Progenitor cell of endocrine pancreas (in vitro differentiated cells): ENCODE measurements at regions not wholly inside any gene's neighbourhood (a gene's known extent, or its start where the extent isn't known, plus 50 kb on each side); places are given as distances from the start of the nearest gene placed in this dataset.
"Not testable (repeated sequence)": the region's sequence is repeated elsewhere in the genome, so short reads cannot be mapped to it uniquely, and the experiment has no call there.

Experiments used
- DNase-seq: peaks from one replicate; pipeline ENCODE4 v3.0.0; 2021; ENCODE audit warnings: low spot score; ENCODE audit not compliant: unreplicated experiment
- H3K27ac Mint-ChIP-seq: 2 replicates; pipeline ENCODE4 v1.8.0; 2021; ENCODE audit warnings: mild to moderate bottlenecking, moderate library complexity, mixed read lengths
- H3K27me3 Mint-ChIP-seq: 2 replicates; pipeline ENCODE4 v1.8.0; 2021; ENCODE audit warnings: mixed read lengths
- H3K36me3 Mint-ChIP-seq: 2 replicates; pipeline ENCODE4 v1.8.0; 2022; ENCODE audit warnings: mixed read lengths; ENCODE audit not compliant: insufficient read depth
- H3K4me1 Mint-ChIP-seq: 2 replicates; pipeline ENCODE4 v1.8.0; 2021; ENCODE audit warnings: low read depth, mixed read lengths
- H3K4me3 Mint-ChIP-seq: 2 replicates; pipeline ENCODE4 v1.8.0; 2021; ENCODE audit warnings: low read depth, mild to moderate bottlenecking, moderate library complexity, mixed read lengths
- H3K9me3 Mint-ChIP-seq: 2 replicates; pipeline ENCODE4 v1.8.0; 2021; ENCODE audit warnings: low read depth, mixed read lengths
- TF ChIP-seq, protein P1 (sequence below): fragments of 200-600 bp; sonication (generic); IDR thresholded peaks from one replicate; pipeline ENCODE4 v1.5.0; 2021; ENCODE audit warnings: antibody characterized with exemption, mild to moderate bottlenecking; ENCODE audit not compliant: unreplicated experiment

GRCh38 chr6:137676888-137677287 lies 182.7 kb upstream of the OLIG3 start:
- peaks cover 12% of the 10 kb centered on the region for H3K9me3 Mint-ChIP-seq

DNA sequence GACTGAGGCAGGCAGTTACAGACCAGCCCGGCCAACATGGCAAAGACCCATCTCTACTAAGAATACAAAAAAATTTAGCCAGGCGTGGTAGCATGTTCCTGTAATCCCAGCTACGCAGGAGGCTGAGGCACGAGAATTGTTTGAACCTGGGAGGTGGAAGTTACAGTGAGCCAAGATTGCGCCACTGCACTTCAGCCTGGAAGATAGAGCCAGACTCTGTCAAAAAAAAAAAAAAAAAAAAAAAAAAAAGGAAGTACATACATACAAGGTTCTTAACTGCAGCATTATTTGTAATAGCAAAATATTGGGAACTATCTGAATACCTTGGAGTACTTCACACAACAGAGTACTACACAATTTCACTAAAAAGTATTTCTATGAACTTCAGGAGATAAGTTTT lies 183.5 kb upstream of the OLIG3 start:
- Mint-ChIP-seq H3K27ac (no peak overlapping the region), H3K36me3 (no peaks in the 10 kb centered on the region), H3K9me3 (peaks cover 14% of the 10 kb centered on the region), H3K4me3 (no peak overlapping the region), H3K27me3 (no peaks in the 10 kb centered on the region), H3K4me1 (no peaks in the 10 kb centered on the region)
- DNase-seq: no peak
- TF ChIP-seq, protein P1, sequence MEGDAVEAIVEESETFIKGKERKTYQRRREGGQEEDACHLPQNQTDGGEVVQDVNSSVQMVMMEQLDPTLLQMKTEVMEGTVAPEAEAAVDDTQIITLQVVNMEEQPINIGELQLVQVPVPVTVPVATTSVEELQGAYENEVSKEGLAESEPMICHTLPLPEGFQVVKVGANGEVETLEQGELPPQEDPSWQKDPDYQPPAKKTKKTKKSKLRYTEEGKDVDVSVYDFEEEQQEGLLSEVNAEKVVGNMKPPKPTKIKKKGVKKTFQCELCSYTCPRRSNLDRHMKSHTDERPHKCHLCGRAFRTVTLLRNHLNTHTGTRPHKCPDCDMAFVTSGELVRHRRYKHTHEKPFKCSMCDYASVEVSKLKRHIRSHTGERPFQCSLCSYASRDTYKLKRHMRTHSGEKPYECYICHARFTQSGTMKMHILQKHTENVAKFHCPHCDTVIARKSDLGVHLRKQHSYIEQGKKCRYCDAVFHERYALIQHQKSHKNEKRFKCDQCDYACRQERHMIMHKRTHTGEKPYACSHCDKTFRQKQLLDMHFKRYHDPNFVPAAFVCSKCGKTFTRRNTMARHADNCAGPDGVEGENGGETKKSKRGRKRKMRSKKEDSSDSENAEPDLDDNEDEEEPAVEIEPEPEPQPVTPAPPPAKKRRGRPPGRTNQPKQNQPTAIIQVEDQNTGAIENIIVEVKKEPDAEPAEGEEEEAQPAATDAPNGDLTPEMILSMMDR: no peak

More at GRCh38 chr6:137676888-137677287, 182.7 kb upstream of the OLIG3 start:
- H3K27me3 Mint-ChIP-seq: no peaks in the 10 kb centered on the region
- H3K36me3 Mint-ChIP-seq: no peaks in the 10 kb centered on the region
- no peak for DNase-seq
- H3K4me3 Mint-ChIP-seq: no peak overlapping the region
- TF ChIP-seq, protein P1: no peak
- no peak overlapping the region for H3K27ac Mint-ChIP-seq
- no peaks in the 10 kb centered on the region for H3K4me1 Mint-ChIP-seq

GRCh38 chr6:137678451-137678850 lies 184.3 kb upstream of the OLIG3 start:
- no peak for DNase-seq
- H3K36me3 Mint-ChIP-seq: no peaks in the 10 kb centered on the region
- TF ChIP-seq, protein P1: no peak

GRCh38 chr6:137680705-137681346 lies 186.2 kb upstream of the TNFAIP3 start:
- Mint-ChIP-seq H3K4me1 (no peaks in the 10 kb centered on the region), H3K27ac (no peak overlapping the region), H3K36me3 (no peaks in the 10 kb centered on the region), H3K9me3 (peaks cover 14% of the 10 kb centered on the region), H3K27me3 (no peaks in the 10 kb centered on the region), H3K4me3 (no peak overlapping the region)
- TF ChIP-seq, protein P1: no peak
- DNase-seq: no peak

More at GRCh38 chr6:137678451-137678850, 184.3 kb upstream of the OLIG3 start:
- no peaks in the 10 kb centered on the region for H3K4me1 Mint-ChIP-seq
- H3K27ac Mint-ChIP-seq: no peak overlapping the region
- H3K27me3 Mint-ChIP-seq: no peaks in the 10 kb centered on the region
- peaks cover 14% of the 10 kb centered on the region for H3K9me3 Mint-ChIP-seq
- H3K4me3 Mint-ChIP-seq: no peak overlapping the region

- H3K27me3 Mint-ChIP-seq: no peaks in the 10 kb centered on the region
- H3K4me3 Mint-ChIP-seq: no peak overlapping the region
- H3K36me3 Mint-ChIP-seq: no peaks in the 10 kb centered on the region
- no peaks in the 10 kb centered on the region for H3K4me1 Mint-ChIP-seq
- no peak overlapping the region for H3K27ac Mint-ChIP-seq
- TF ChIP-seq, protein P1: no peak
- peaks cover 14% of the 10 kb centered on the region for H3K9me3 Mint-ChIP-seq
- no peak for DNase-seq
Observed at GRCh38 chr6:137681445-137682009, 185.5 kb upstream of the TNFAIP3 start.

- not testable (repeated sequence) for H3K36me3 Mint-ChIP-seq, H3K27me3 Mint-ChIP-seq, H3K4me1 Mint-ChIP-seq, H3K4me3 Mint-ChIP-seq, H3K27ac Mint-ChIP-seq, DNase-seq
- peaks cover 11% of the 10 kb centered on the region for H3K9me3 Mint-ChIP-seq
Observed at GRCh38 chr6:137682658-137683057, 184.4 kb upstream of the TNFAIP3 start.
